ENCODE measurements at regions not wholly inside any gene's neighbourhood (a gene's known extent, or its start where the extent isn't known, plus 50 kb on each side); places are given as distances from the start of the nearest gene placed in this dataset.

DNA sequence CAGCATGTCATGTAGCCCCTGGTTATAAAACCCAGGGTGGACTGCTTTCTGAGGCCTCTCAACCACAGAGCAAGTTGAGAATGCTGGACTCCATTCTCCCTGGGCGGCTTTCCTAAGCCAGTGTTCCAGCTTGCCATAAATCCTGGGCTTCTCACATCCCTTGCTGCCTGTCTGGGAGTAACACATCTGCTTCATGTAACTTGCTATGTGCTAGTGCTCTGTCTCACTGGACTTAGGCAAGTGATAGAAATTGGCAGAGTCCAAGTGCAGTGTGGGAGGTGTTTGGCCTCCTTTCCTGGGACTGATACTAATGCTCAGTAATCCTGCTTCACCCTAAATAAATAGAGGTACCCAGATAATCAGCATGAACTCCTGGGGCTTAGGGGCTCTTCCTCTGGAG lies 277.1 kb upstream of the POM121L12 start:
- no peak overlapping the region for H3K4me3 Mint-ChIP-seq (ENCODE audit: low read depth, unreplicated experiment)
- no peaks in the 10 kb centered on the region for H3K27me3 Mint-ChIP-seq (ENCODE audit: unreplicated experiment)
- no peaks in the 10 kb centered on the region for H3K4me1 Mint-ChIP-seq (ENCODE audit: low read depth, unreplicated experiment)
- CTCF ChIA-PET: no interaction called here
- H3K36me3 Mint-ChIP-seq (ENCODE audit: insufficient read depth, unreplicated experiment): no peaks in the 10 kb centered on the region
- H3K27ac Mint-ChIP-seq (ENCODE audit: unreplicated experiment): no peak overlapping the region
- TF ChIP-seq, protein P1, sequence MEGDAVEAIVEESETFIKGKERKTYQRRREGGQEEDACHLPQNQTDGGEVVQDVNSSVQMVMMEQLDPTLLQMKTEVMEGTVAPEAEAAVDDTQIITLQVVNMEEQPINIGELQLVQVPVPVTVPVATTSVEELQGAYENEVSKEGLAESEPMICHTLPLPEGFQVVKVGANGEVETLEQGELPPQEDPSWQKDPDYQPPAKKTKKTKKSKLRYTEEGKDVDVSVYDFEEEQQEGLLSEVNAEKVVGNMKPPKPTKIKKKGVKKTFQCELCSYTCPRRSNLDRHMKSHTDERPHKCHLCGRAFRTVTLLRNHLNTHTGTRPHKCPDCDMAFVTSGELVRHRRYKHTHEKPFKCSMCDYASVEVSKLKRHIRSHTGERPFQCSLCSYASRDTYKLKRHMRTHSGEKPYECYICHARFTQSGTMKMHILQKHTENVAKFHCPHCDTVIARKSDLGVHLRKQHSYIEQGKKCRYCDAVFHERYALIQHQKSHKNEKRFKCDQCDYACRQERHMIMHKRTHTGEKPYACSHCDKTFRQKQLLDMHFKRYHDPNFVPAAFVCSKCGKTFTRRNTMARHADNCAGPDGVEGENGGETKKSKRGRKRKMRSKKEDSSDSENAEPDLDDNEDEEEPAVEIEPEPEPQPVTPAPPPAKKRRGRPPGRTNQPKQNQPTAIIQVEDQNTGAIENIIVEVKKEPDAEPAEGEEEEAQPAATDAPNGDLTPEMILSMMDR (IDR thresholded peaks at IDR 0.05; ENCODE audit: unreplicated experiment): no peak
- BruUV-seq (replicated peaks): no TSS peak
- peaks cover 22% of the 10 kb centered on the region for H3K9me3 Mint-ChIP-seq (ENCODE audit: low read depth, unreplicated experiment)
- intact Hi-C loops (cut with micrococcal nuclease; ENCODE audit: unreplicated experiment): no loop called here
- DNase-seq: no peak

DNA sequence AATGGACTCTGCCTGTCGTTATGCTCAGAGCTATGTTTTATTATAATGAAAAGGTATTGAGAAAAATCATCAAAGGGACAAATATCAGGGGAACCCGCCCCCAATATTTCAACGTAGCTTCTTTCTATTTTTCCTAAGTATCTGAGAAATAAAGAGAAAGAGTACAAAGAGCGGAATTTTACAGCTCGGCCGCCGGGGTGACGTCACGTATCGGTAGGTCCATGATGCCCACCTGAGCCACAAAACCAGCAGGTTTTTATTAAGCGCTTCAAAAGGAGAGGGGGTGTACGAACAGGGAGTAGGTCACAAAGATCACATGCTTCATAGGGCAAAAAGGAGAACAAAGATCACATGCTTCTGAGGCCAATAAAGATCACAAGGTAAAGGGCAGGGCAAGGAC lies 281.6 kb upstream of the POM121L12 start:
- Mint-ChIP-seq H3K27me3 (ENCODE audit: unreplicated experiment) (no peaks in the 10 kb centered on the region), H3K4me3 (ENCODE audit: low read depth, unreplicated experiment) (no peak overlapping the region)

DNA sequence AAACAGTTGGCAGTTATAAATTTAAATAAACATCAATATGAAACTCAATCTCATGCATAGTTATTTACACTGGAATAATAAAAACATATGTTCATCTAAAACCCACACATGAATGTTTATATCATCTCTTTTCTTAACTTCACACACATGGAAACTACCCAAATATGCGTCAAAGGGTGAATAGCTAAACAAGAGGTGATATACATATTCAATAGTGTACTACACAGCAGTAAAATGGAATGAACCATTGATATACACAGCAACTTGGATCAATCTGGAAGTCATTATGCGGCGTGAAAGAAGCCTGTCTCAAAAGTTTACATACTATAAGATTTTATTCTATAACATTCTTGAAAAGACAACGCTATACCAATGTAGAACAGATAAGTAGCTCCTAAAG lies 282.5 kb upstream of the POM121L12 start:
- Mint-ChIP-seq H3K4me3 (ENCODE audit: low read depth, unreplicated experiment) (no peak overlapping the region), H3K4me1 (ENCODE audit: low read depth, unreplicated experiment) (no peaks in the 10 kb centered on the region), H3K36me3 (ENCODE audit: insufficient read depth, unreplicated experiment) (no peaks in the 10 kb centered on the region), H3K27me3 (ENCODE audit: unreplicated experiment) (no peaks in the 10 kb centered on the region), H3K9me3 (ENCODE audit: low read depth, unreplicated experiment) (peaks cover 14% of the 10 kb centered on the region), H3K27ac (ENCODE audit: unreplicated experiment) (no peak overlapping the region)
- DNase-seq: no peak
- intact Hi-C loops (cut with micrococcal nuclease; ENCODE audit: unreplicated experiment): no loop called here
- CTCF ChIA-PET: no interaction called here
- no TSS peak for BruUV-seq (replicated peaks)
- TF ChIP-seq, protein P1 (IDR thresholded peaks at IDR 0.05; ENCODE audit: unreplicated experiment): no peak

More for the DNA sequence above, 281.6 kb upstream of the POM121L12 start:
- no peak overlapping the region for H3K27ac Mint-ChIP-seq (ENCODE audit: unreplicated experiment)
- no peak for DNase-seq
- intact Hi-C loops (cut with micrococcal nuclease; ENCODE audit: unreplicated experiment): no loop called here
- H3K36me3 Mint-ChIP-seq (ENCODE audit: insufficient read depth, unreplicated experiment): no peaks in the 10 kb centered on the region
- no peaks in the 10 kb centered on the region for H3K4me1 Mint-ChIP-seq (ENCODE audit: low read depth, unreplicated experiment)
- H3K9me3 Mint-ChIP-seq (ENCODE audit: low read depth, unreplicated experiment): peaks cover 14% of the 10 kb centered on the region
- no TSS peak for BruUV-seq (replicated peaks)
- CTCF ChIA-PET: no interaction called here
- TF ChIP-seq, protein P1 (IDR thresholded peaks at IDR 0.05; ENCODE audit: unreplicated experiment): no peak

DNA sequence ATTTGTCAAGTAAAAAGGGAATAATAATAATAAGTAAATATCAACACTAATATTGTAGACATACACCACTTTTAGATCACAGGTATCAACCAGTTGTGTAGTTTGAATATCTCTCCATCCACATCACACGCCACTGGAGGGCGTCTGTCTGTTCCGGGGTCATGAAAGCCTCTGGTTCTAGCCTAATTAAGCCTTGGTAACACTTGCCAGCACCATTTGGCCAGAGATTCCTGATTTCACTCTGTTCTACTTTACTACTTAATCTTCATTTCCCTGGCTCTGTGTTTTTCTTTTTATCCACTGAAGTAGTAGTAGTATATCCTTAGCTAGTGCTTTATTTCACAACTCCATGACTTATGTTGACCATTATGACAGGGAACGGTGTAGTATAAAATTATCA lies 285.6 kb upstream of the POM121L12 start:
- H3K4me1 Mint-ChIP-seq (ENCODE audit: low read depth, unreplicated experiment): no peaks in the 10 kb centered on the region
- no peaks in the 10 kb centered on the region for H3K36me3 Mint-ChIP-seq (ENCODE audit: insufficient read depth, unreplicated experiment)
- TF ChIP-seq, protein P1 (IDR thresholded peaks at IDR 0.05; ENCODE audit: unreplicated experiment): no peak
- intact Hi-C loops (cut with micrococcal nuclease; ENCODE audit: unreplicated experiment): no loop called here
- H3K27me3 Mint-ChIP-seq (ENCODE audit: unreplicated experiment): no peaks in the 10 kb centered on the region
- no TSS peak for BruUV-seq (replicated peaks)
- peaks cover 8% of the 10 kb centered on the region for H3K9me3 Mint-ChIP-seq (ENCODE audit: low read depth, unreplicated experiment)
- DNase-seq: no peak
- CTCF ChIA-PET: no interaction called here
- no peak overlapping the region for H3K4me3 Mint-ChIP-seq (ENCODE audit: low read depth, unreplicated experiment)
- no peak overlapping the region for H3K27ac Mint-ChIP-seq (ENCODE audit: unreplicated experiment)

DNA sequence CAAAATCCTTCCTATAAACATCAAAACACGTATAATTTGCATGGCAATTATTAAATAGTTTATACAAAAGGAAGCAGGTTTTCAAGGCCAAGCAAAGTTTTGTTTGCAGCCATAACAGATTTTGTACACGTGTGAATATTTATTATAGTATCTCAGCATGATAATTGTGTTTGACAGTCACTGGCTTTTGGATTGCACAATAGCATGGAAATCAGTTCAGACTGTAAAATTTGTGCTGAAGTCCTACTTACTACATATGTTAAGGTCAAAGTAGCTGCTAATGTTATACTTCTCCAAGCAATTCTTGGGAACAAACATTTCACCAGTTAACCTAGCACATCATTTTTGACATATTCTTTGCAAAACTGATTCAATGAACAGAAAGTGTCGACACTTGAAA lies 287.6 kb upstream of the POM121L12 start:
- no peak overlapping the region for H3K27ac Mint-ChIP-seq (ENCODE audit: unreplicated experiment)
- CTCF ChIA-PET: no interaction called here
- TF ChIP-seq, protein P1 (IDR thresholded peaks at IDR 0.05; ENCODE audit: unreplicated experiment): no peak
- H3K27me3 Mint-ChIP-seq (ENCODE audit: unreplicated experiment): no peaks in the 10 kb centered on the region
- BruUV-seq (replicated peaks): no TSS peak
- no peaks in the 10 kb centered on the region for H3K4me1 Mint-ChIP-seq (ENCODE audit: low read depth, unreplicated experiment)
- no peak overlapping the region for H3K4me3 Mint-ChIP-seq (ENCODE audit: low read depth, unreplicated experiment)
- no peaks in the 10 kb centered on the region for H3K36me3 Mint-ChIP-seq (ENCODE audit: insufficient read depth, unreplicated experiment)
- no peak for DNase-seq
- intact Hi-C loops (cut with micrococcal nuclease; ENCODE audit: unreplicated experiment): no loop called here
- peaks cover 11% of the 10 kb centered on the region for H3K9me3 Mint-ChIP-seq (ENCODE audit: low read depth, unreplicated experiment)

Data from Calu3 (cell line).